HepG2 (cell line): ENCODE measurements at regions not wholly inside any gene's neighbourhood (a gene's known extent, or its start where the extent isn't known, plus 50 kb on each side); places are given as distances from the start of the nearest gene placed in this dataset.

Source experiments
- ATF7 ChIP-seq, 2 experiments: fragments of 450-650 bp in 1 of 2; sonication (generic) in 1 of 2; formaldehyde crosslinking in 1 of 2; IDR thresholded peaks; 2 replicates each; pipeline versions ENCODE4 v1.4.0 to v1.6.1; 2016 to 2020; ENCODE audit warnings: antibody characterized with exemption in 1 of 2, mild to moderate bottlenecking in 1 of 2, missing genetic modification reagents in 1 of 2
- CTCF ChIP-seq: sonication (generic); formaldehyde crosslinking; IDR thresholded peaks from 2 replicates; pipeline ENCODE4 v1.5.0; 2020; ENCODE audit warnings: mild to moderate bottlenecking, missing genetic modification reagents, moderate library complexity
- ELF4 ChIP-seq: sonication (generic); formaldehyde crosslinking; IDR thresholded peaks from 2 replicates; pipeline ENCODE4 v1.5.0; 2020; ENCODE audit warnings: missing genetic modification reagents, mild to moderate bottlenecking, moderate library complexity, borderline replicate concordance
- ELK4 ChIP-seq: sonication (generic); formaldehyde crosslinking; IDR thresholded peaks from 2 replicates; pipeline ENCODE4 v1.9.0; 2021; ENCODE audit warnings: missing genetic modification reagents, borderline replicate concordance
- FOXP1 ChIP-seq, 2 experiments: fragments of 450-650 bp in 1 of 2; IDR thresholded peaks; 2 replicates each; pipeline ENCODE4 v1.6.1; 2017 to 2018; ENCODE audit warnings: antibody characterized with exemption in 1 of 2
- JUN ChIP-seq: sonication (generic); formaldehyde crosslinking; IDR thresholded peaks from 2 replicates; pipeline ENCODE4 v1.4.0; 2020; ENCODE audit warnings: mild to moderate bottlenecking, missing genetic modification reagents
- POLR2A ChIP-seq, 2 experiments: IDR thresholded peaks; 2 replicates each; pipeline ENCODE4 v1.6.1; 2011; ENCODE audit warnings: low read depth in 2 of 2, low read length in 2 of 2, mild to moderate bottlenecking in 1 of 2, moderate library complexity in 1 of 2; ENCODE audit not compliant: insufficient read depth in 1 of 2
- RXRA ChIP-seq: sonication (generic); formaldehyde crosslinking; IDR thresholded peaks from 2 replicates; pipeline ENCODE4 v1.5.1; 2020; ENCODE audit warnings: missing genetic modification reagents
- SALL2 ChIP-seq: sonication (generic); formaldehyde crosslinking; IDR thresholded peaks from 2 replicates; pipeline ENCODE4 v1.8.1; 2023; ENCODE audit warnings: mild to moderate bottlenecking, missing genetic modification reagents, inconsistent platforms
- SATB2 ChIP-seq: sonication (generic); formaldehyde crosslinking; IDR thresholded peaks from 2 replicates; pipeline ENCODE4 v1.5.0; 2020; ENCODE audit warnings: missing genetic modification reagents
- SIN3B ChIP-seq: fragments of 150-350 bp; IDR thresholded peaks from 2 replicates; pipeline ENCODE4 v1.6.1; 2014; ENCODE audit warnings: low read length
- ZNF121 ChIP-seq: sonication (generic); formaldehyde crosslinking; IDR thresholded peaks from 2 replicates; pipeline ENCODE4 v1.5.0; 2020; ENCODE audit warnings: mild to moderate bottlenecking, missing genetic modification reagents

GRCh38 chr5:34578962-34579361, 77.2 kb upstream of the RAI14 start:
- TF ChIP-seq SIN3B (no peak), CTCF (CRISPR knock-in tag) (no peak), FOXP1 (IDR thresholded peaks at IDR 0.05) (no peak), FOXP1 (CRISPR knock-in tag; IDR thresholded peaks at IDR 0.05) (no peak), ELK4 (CRISPR knock-in tag) (no peak), ATF7 (IDR thresholded peaks at IDR 0.05) (no peak), ATF7 (CRISPR knock-in tag; IDR thresholded peaks at IDR 0.05) (no peak), SATB2 (CRISPR knock-in tag) (no peak), ZNF121 (CRISPR knock-in tag) (no peak), POLR2A (IDR thresholded peaks at IDR 0.05; ENCODE audit: insufficient read depth in 1 of 2, low read depth in 2 of 2, low read length in 2 of 2) (no peak), JUN (no peak), ELF4 (no peak), SALL2 (CRISPR knock-in tag) (no peak), RXRA (no peak)
